ENCODE measurements at regions not wholly inside any gene's neighbourhood (a gene's known extent, or its start where the extent isn't known, plus 50 kb on each side); places are given as distances from the start of the nearest gene placed in this dataset.

- TF ChIP-seq CTCF (IDR thresholded peaks at IDR 0.05), result no peak
Measured at GRCh38 chr6:19772891-19773290, 64.3 kb upstream of the ID4 start.

- no peak for TF ChIP-seq CTCF (IDR thresholded peaks at IDR 0.05)
Measured at GRCh38 chr6:19781269-19781668, 55.9 kb upstream of the ID4 start.

- no peak for TF ChIP-seq CTCF (IDR thresholded peaks at IDR 0.05)
Measured at GRCh38 chr6:19782588-19782987, 54.6 kb upstream of the ID4 start.
